HepG2 (cell line): ENCODE measurements at regions not wholly inside any gene's neighbourhood (a gene's known extent, or its start where the extent isn't known, plus 50 kb on each side); places are given as distances from the start of the nearest gene placed in this dataset.

Source experiments
- ATAC-seq: fragments of 200-7000 bp; cut with Tn5 transposase; 3 replicates; pipeline ENCODE4 v1.9.1; 2020; ENCODE audit warnings: mild to moderate bottlenecking, moderate library complexity
- BruUV-seq: library from RNA; stranded (reverse); fragments of 400-500 nt; replicated peaks from 2 replicates; lab custom pipeline; 2021; lab: Mats Ljungman, UMichigan
- CTCF ChIA-PET: fragments of 300-600 bp; formaldehyde crosslinking; extraction: SDS; loops from one replicate; lab custom pipeline; 2021; ENCODE audit warnings: low total read pairs, inconsistent platforms, low intra/inter-chr PET ratio; lab: Yijun Ruan, JAX
- POLR2A ChIA-PET: fragments of 350-600 bp; sonication (Branson Sonifier 250); formaldehyde crosslinking; loops from one replicate; lab custom pipeline; 2020; ENCODE audit warnings: antibody characterized with exemption, inconsistent platforms; lab: Yijun Ruan, JAX
- DNase-seq: peaks from one replicate; pipeline ENCODE4 v3.0.0-alpha.2; 2015; ENCODE audit warnings: low spot score
- FAIRE-seq: peaks from 3 replicates; lab custom pipeline; 2011; peaks lifted over from hg19 to GRCh38; lab: Jason Lieb, UNC
- H2AFZ ChIP-seq: one replicate; pipeline ENCODE4 v1.6.1; 2011; ENCODE audit warnings: low read length, inconsistent platforms
- H3K27ac ChIP-seq: fragments of 300-600 bp; 3 replicates; pipeline ENCODE4 v1.8.0; 2011; ENCODE audit warnings: mixed run types, mild to moderate bottlenecking, mixed read lengths, low read length, inconsistent platforms; ENCODE audit not compliant: insufficient read depth; ENCODE audit errors: extremely low read length
- H3K27me3 ChIP-seq, 2 experiments: fragments of 200-600 bp in 1 of 2; 2 replicates in 1 of 2; 3 replicates in 1 of 2; pipeline versions ENCODE4 v1.6.0 to v1.8.0; 2011; ENCODE audit warnings: low read length in 2 of 2, mild to moderate bottlenecking in 2 of 2, moderate library complexity in 2 of 2, inconsistent platforms in 1 of 2; ENCODE audit not compliant: insufficient read depth in 2 of 2, control insufficient read depth in 1 of 2
- H3K36me3 ChIP-seq, 2 experiments: fragments of 200-600 bp in 1 of 2; replicated peaks in 1 of 2; 2 replicates in 1 of 2; 3 replicates in 1 of 2; pipeline versions ENCODE4 v1.5.1 to v1.8.0; 2011; ENCODE audit warnings: low read length in 2 of 2, inconsistent platforms in 1 of 2; ENCODE audit not compliant: insufficient read depth in 2 of 2, control insufficient read depth in 1 of 2
- H3K4me1 ChIP-seq: 2 replicates; pipeline ENCODE4 v1.5.1; 2012; ENCODE audit warnings: low read length, inconsistent platforms; ENCODE audit not compliant: insufficient read depth
- H3K4me2 ChIP-seq: 2 replicates; pipeline ENCODE4 v1.6.0; 2011; ENCODE audit warnings: low read depth, low read length, inconsistent platforms
- H3K4me3 ChIP-seq, 3 experiments: fragments of 200-600 bp in 1 of 3; sonication (generic), shearing (Covaris generic) in 1 of 3; replicated peaks in 1 of 3; 2 replicates each; pipeline ENCODE4 v1.5.1; 2011 to 2016; ENCODE audit warnings: low read length in 3 of 3, inconsistent platforms in 2 of 3, low read depth in 2 of 3, mild to moderate bottlenecking in 2 of 3, control low read depth in 1 of 3, mixed read lengths in 1 of 3; ENCODE audit not compliant: insufficient read depth in 1 of 3
- H3K79me2 ChIP-seq: one replicate; pipeline ENCODE4 v1.6.1; 2011; ENCODE audit warnings: low read length, inconsistent platforms; ENCODE audit not compliant: insufficient read depth
- H3K9ac ChIP-seq: 2 replicates; pipeline ENCODE4 v1.6.0; 2011; ENCODE audit warnings: mild to moderate bottlenecking, low read depth, low read length, inconsistent platforms; ENCODE audit not compliant: insufficient read depth
- H3K9me3 ChIP-seq: 2 replicates; pipeline ENCODE4 v1.5.1; 2012; ENCODE audit warnings: mild to moderate bottlenecking, low read length
- H4K20me1 ChIP-seq: 2 replicates; pipeline ENCODE4 v1.6.0; 2011; ENCODE audit warnings: inconsistent platforms, mild to moderate bottlenecking, low read length, moderate library complexity; ENCODE audit not compliant: insufficient read depth
- BRCA1 ChIP-seq: sonication (generic); formaldehyde crosslinking; IDR thresholded peaks from 2 replicates; pipeline ENCODE4 v1.4.0; 2020; ENCODE audit warnings: missing genetic modification reagents
- FOXA1 ChIP-seq, 2 experiments: fragments of 450-650 bp in 1 of 2; sonication (generic) in 1 of 2; formaldehyde crosslinking in 1 of 2; IDR thresholded peaks; 2 replicates each; pipeline versions ENCODE4 v1.4.0 to v1.6.1; 2016 to 2020; ENCODE audit warnings: missing genetic modification reagents in 1 of 2
- FOXK2 ChIP-seq: fragments of 450-650 bp; IDR thresholded peaks from 2 replicates; pipeline ENCODE4 v1.6.1; 2016
- LCORL ChIP-seq, 2 experiments: fragments of 450-650 bp in 1 of 2; sonication (generic) in 1 of 2; formaldehyde crosslinking in 1 of 2; IDR thresholded peaks; 2 replicates each; pipeline versions ENCODE4 v1.5.0 to v1.6.1; 2017 to 2020; ENCODE audit warnings: antibody characterized with exemption in 1 of 2, missing genetic modification reagents in 1 of 2
- LRRFIP1 ChIP-seq: sonication (generic); formaldehyde crosslinking; conservative IDR thresholded peaks from 2 replicates; pipeline ENCODE4 v1.4.0; 2020; ENCODE audit warnings: missing genetic modification reagents
- NBN ChIP-seq: fragments of 450-650 bp; conservative IDR thresholded peaks from 2 replicates; pipeline ENCODE4 v1.6.1; 2017
- PCBP2 ChIP-seq: fragments of 200-400 bp; formaldehyde crosslinking; optimal IDR thresholded peaks from 2 replicates; pipeline ENCODE3; 2018; ENCODE audit warnings: low read length, low read depth; ENCODE audit not compliant: poor library complexity, severe bottlenecking
- PRPF4 ChIP-seq: fragments of 200-400 bp; formaldehyde crosslinking; IDR thresholded peaks from 2 replicates; pipeline ENCODE4 v1.6.1; 2016; ENCODE audit warnings: low read length, low read depth; ENCODE audit not compliant: poor library complexity, severe bottlenecking
- SMARCC2 ChIP-seq: fragments of 450-650 bp; IDR thresholded peaks from 2 replicates; pipeline ENCODE4 v1.6.1; 2017; ENCODE audit warnings: antibody characterized with exemption, mild to moderate bottlenecking
- SP1 ChIP-seq, 2 experiments: fragments of 450-650 bp in 1 of 2; sonication (generic) in 1 of 2; formaldehyde crosslinking in 1 of 2; IDR thresholded peaks; 2 replicates each; pipeline versions ENCODE4 v1.4.0 to v1.6.1; 2016 to 2020; ENCODE audit warnings: missing genetic modification reagents in 1 of 2
- ZBTB1 ChIP-seq: sonication (generic); formaldehyde crosslinking; IDR thresholded peaks from 2 replicates; pipeline ENCODE4 v1.4.0; 2020; ENCODE audit warnings: missing genetic modification reagents, borderline replicate concordance
- ZC3H13 ChIP-seq: sonication (generic); formaldehyde crosslinking; IDR thresholded peaks from 2 replicates; pipeline ENCODE4 v1.8.1; 2023; ENCODE audit warnings: mild to moderate bottlenecking, missing genetic modification reagents, moderate library complexity
- ZKSCAN1 ChIP-seq: fragments of 150-350 bp; IDR thresholded peaks from 2 replicates; pipeline ENCODE4 v1.6.1; 2014; ENCODE audit warnings: low read length
- ZNF234 ChIP-seq: sonication (generic); formaldehyde crosslinking; conservative IDR thresholded peaks from 2 replicates; pipeline ENCODE4 v1.5.1; 2020; ENCODE audit warnings: mild to moderate bottlenecking, missing genetic modification reagents
- ZNF362 ChIP-seq: sonication (generic); formaldehyde crosslinking; IDR thresholded peaks from 2 replicates; pipeline ENCODE4 v1.4.0; 2020; ENCODE audit warnings: missing genetic modification reagents, mild to moderate bottlenecking, borderline replicate concordance
- ZNF549 ChIP-seq: sonication (generic); formaldehyde crosslinking; IDR thresholded peaks from 2 replicates; pipeline ENCODE4 v1.5.0; 2020; ENCODE audit warnings: missing genetic modification reagents
- ZNF567 ChIP-seq: sonication (generic); formaldehyde crosslinking; IDR thresholded peaks from 2 replicates; pipeline ENCODE4 v1.8.1; 2023; ENCODE audit warnings: mild to moderate bottlenecking, missing genetic modification reagents, borderline replicate concordance
- ZNF644 ChIP-seq: IDR thresholded peaks from 2 replicates; pipeline ENCODE4 v1.6.1; 2016; ENCODE audit warnings: low read depth
- ZNF704 ChIP-seq: sonication (generic); formaldehyde crosslinking; IDR thresholded peaks from 2 replicates; pipeline ENCODE4 v1.8.1; 2023; ENCODE audit warnings: mild to moderate bottlenecking, inconsistent platforms, moderate library complexity, missing genetic modification reagents, borderline replicate concordance
- ZSCAN25 ChIP-seq: sonication (generic); formaldehyde crosslinking; IDR thresholded peaks from 2 replicates; pipeline ENCODE4 v1.8.0; 2022; ENCODE audit warnings: mild to moderate bottlenecking, missing genetic modification reagents
- WGBS: methylation state at CpG from one replicate; pipeline ENCODE4 v1.1.6; 2017; ENCODE audit warnings: low lambda C conversion rate; 5-methylcytosine and 5-hydroxymethylcytosine counted together
- in situ Hi-C: cut with HindIII; loops from 2 replicates; pipeline ENCODE4 v1.10.0; 2017; ENCODE audit warnings: low pct_unique_long_range_greater_than_20kb; ENCODE audit not compliant: extremely low pct_ligation_motif_present
- intact Hi-C: fragments of 100-400 bp; cut with micrococcal nuclease; formaldehyde crosslinking; loops from one replicate; pipeline ENCODE4 v1.10.0; 2022; ENCODE audit not compliant: unreplicated experiment

GRCh38 chr12:93287149-93287548 is 90.6 kb upstream of the NUDT4 start:
- H3K4me1 ChIP-seq, result peaks cover 23% of the 10 kb centered on the region
- no peaks in the 10 kb centered on the region for H3K9me3 ChIP-seq
- H3K79me2 ChIP-seq, result no peaks in the 10 kb centered on the region
- no peak overlapping the region for H3K4me3 ChIP-seq
- DNase-seq, result no peak
- H3K27me3 ChIP-seq, result no peaks in the 10 kb centered on the region; a peak in 1 of 5 replicates
- POLR2A ChIA-PET, result no interaction called here
- H3K36me3 ChIP-seq, result no peaks in the 10 kb centered on the region
- CTCF ChIA-PET, result no interaction called here
- ATAC-seq, result no peak
- no peak overlapping the region for H3K27ac ChIP-seq
- WGBS, result 94% methylated on average over 3 of the region's 3 CpGs
- TF ChIP-seq BRCA1, result no peak
- TF ChIP-seq ZNF704 (CRISPR knock-in tag), result no peak
- no peak for TF ChIP-seq ZNF362 (CRISPR knock-in tag)
- no peak for TF ChIP-seq ZSCAN25 (CRISPR knock-in tag)
- no peak for TF ChIP-seq ZNF549
- TF ChIP-seq SMARCC2, result no peak
- TF ChIP-seq ZNF644 (CRISPR knock-in tag), result no peak
- no peak for TF ChIP-seq ZC3H13
- no peak for TF ChIP-seq ZBTB1 (CRISPR knock-in tag)
- no peak for TF ChIP-seq FOXA1 (IDR thresholded peaks at IDR 0.05)
- TF ChIP-seq FOXA1 (CRISPR knock-in tag; IDR thresholded peaks at IDR 0.05), result no peak
- no peak for TF ChIP-seq PRPF4
- TF ChIP-seq FOXK2, result no peak
- no peak for TF ChIP-seq LRRFIP1 (CRISPR knock-in tag)
- TF ChIP-seq SP1 (IDR thresholded peaks at IDR 0.05), result no peak
- TF ChIP-seq SP1 (CRISPR knock-in tag; IDR thresholded peaks at IDR 0.05), result no peak
- TF ChIP-seq NBN, result no peak
- no peak for TF ChIP-seq ZKSCAN1
- TF ChIP-seq PCBP2, result no peak
- TF ChIP-seq LCORL (IDR thresholded peaks at IDR 0.05), result no peak
- TF ChIP-seq LCORL (CRISPR knock-in tag; IDR thresholded peaks at IDR 0.05), result no peak
- TF ChIP-seq ZNF567 (CRISPR knock-in tag), result no peak
- TF ChIP-seq ZNF234 (CRISPR knock-in tag), result no peak
- no peaks in the 10 kb centered on the region for H4K20me1 ChIP-seq
- no peak overlapping the region for H3K9ac ChIP-seq
- no TSS peak for BruUV-seq
- no peak overlapping the region for H3K4me2 ChIP-seq
- no peak overlapping the region for H2AFZ ChIP-seq
- FAIRE-seq, result no peak
- in situ Hi-C loops, result no loop called here
- intact Hi-C loops, result no loop called here
